22Rv1 (cell line): ENCODE measurements at regions not wholly inside any gene's neighbourhood (a gene's known extent, or its start where the extent isn't known, plus 50 kb on each side); places are given as distances from the start of the nearest gene placed in this dataset.

ENCODE experiments used
- H3K27ac ChIP-seq: fragments of 450-650 bp; 2 replicates; pipeline ENCODE4 v1.5.1; 2017
- CTCF ChIP-seq: fragments of 450-650 bp; IDR thresholded peaks from 2 replicates; pipeline ENCODE4 v1.5.1; 2017; ENCODE audit warnings: mild to moderate bottlenecking
- ZFX ChIP-seq: fragments of 450-650 bp; IDR thresholded peaks from 2 replicates; pipeline ENCODE4 v1.6.1; 2017; ENCODE audit warnings: antibody characterized with exemption, borderline replicate concordance

- H3K27ac ChIP-seq = no peak overlapping the region
- no peak for TF ChIP-seq ZFX
- TF ChIP-seq CTCF = no peak
Measured at GRCh38 chr4:146124023-146124680, 51.4 kb upstream of the LSM6 start.

- no peak overlapping the region for H3K27ac ChIP-seq
- no peak for TF ChIP-seq CTCF
- TF ChIP-seq ZFX = no peak
Measured at GRCh38 chr4:146123231-146123630, 52.3 kb upstream of the LSM6 start.

DNA sequence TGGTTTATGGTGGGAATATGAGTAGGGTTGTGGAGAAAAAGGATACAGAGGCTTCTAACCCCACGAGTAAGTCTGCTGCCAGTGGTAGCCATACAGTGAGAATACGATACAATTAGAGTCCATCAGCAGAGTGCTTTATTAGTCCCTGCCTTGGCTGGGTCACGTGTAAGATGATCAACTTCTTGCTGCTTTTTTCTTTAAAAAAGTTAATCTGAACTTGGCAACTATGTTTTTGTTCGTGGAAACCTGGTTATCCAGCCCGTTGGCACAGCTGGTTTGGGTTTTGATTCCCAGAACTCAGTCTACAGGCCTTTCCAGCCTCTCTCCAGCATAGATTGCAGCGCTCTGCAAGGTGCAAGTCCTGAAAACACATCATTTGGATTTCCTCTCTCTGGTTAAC lies 53.1 kb upstream of the LSM6 start:
- TF ChIP-seq CTCF = no peak
- TF ChIP-seq ZFX = no peak
- H3K27ac ChIP-seq = no peak overlapping the region

- H3K27ac ChIP-seq = no peak overlapping the region
Measured at GRCh38 chr4:146121757-146122156, 53.8 kb upstream of the LSM6 start.

GRCh38 chr4:146119845-146120404 lies 55.6 kb upstream of the LSM6 start:
- no peak for TF ChIP-seq ZFX
- TF ChIP-seq CTCF = no peak
- H3K27ac ChIP-seq = no peak overlapping the region

More at GRCh38 chr4:146121757-146122156, 53.8 kb upstream of the LSM6 start:
- TF ChIP-seq CTCF (no peak), ZFX (no peak)

- TF ChIP-seq CTCF = no peak
- no peak for TF ChIP-seq ZFX
- no peak overlapping the region for H3K27ac ChIP-seq
Measured at GRCh38 chr4:146114066-146114465, 61.5 kb upstream of the LSM6 start.

- H3K27ac ChIP-seq = no peak overlapping the region
- no peak for TF ChIP-seq CTCF
- no peak for TF ChIP-seq ZFX
Measured at GRCh38 chr4:146113171-146113570, 62.3 kb upstream of the LSM6 start.
